K562 (cell line): ENCODE measurements at regions not wholly inside any gene's neighbourhood (a gene's known extent, or its start where the extent isn't known, plus 50 kb on each side); places are given as distances from the start of the nearest gene placed in this dataset.

Experiments
- ARID4B ChIP-seq: sonication (generic); formaldehyde crosslinking; IDR thresholded peaks from 2 replicates; pipeline ENCODE4 v1.8.0; 2022; ENCODE audit warnings: mild to moderate bottlenecking, missing genetic modification reagents
- ATF6 ChIP-seq: sonication (generic); formaldehyde crosslinking; IDR thresholded peaks from 2 replicates; pipeline ENCODE4 v1.4.0; 2020; ENCODE audit warnings: mild to moderate bottlenecking, missing genetic modification reagents
- GTF2A2 ChIP-seq: IDR thresholded peaks from 2 replicates; pipeline ENCODE4 v1.6.1; 2016; ENCODE audit warnings: mild to moderate bottlenecking, missing genetic modification characterization, missing compliant biosample characterization
- MTA2 ChIP-seq: fragments of 450-650 bp; IDR thresholded peaks from 2 replicates; pipeline ENCODE4 v1.6.1; 2016; ENCODE audit warnings: low read depth
- NKRF ChIP-seq: fragments of 450-650 bp; IDR thresholded peaks from 2 replicates; pipeline ENCODE4 v1.6.1; 2016; ENCODE audit warnings: borderline replicate concordance
- NONO ChIP-seq, 2 experiments: fragments of 200-400 bp in 1 of 2; fragments of 450-650 bp in 1 of 2; formaldehyde crosslinking in 1 of 2; IDR thresholded peaks; 2 replicates each; pipeline ENCODE4 v1.6.1; 2017; ENCODE audit warnings: low read depth in 2 of 2, mild to moderate bottlenecking in 2 of 2, moderate library complexity in 2 of 2, low read length in 1 of 2

GRCh38 chr2:194602750-194603149 lies 1054.3 kb upstream of the SLC39A10 start (continued):
- TF ChIP-seq MTA2, result no peak
- no peak for TF ChIP-seq ARID4B (CRISPR knock-in tag)
- TF ChIP-seq ATF6, result no peak
- TF ChIP-seq NKRF, result no peak
- TF ChIP-seq NONO (IDR thresholded peaks at IDR 0.05; ENCODE audit: low read depth in 2 of 2, low read length in 1 of 2), result no peak
- no peak for TF ChIP-seq GTF2A2 (tag)
